Activated CD8-positive, alpha-beta memory T cell treated with anti-CD3 and anti-CD28 coated beads, Interleukin-2, amount 50 U/mL, for 24 hours (primary cell): ENCODE measurements at regions not wholly inside any gene's neighbourhood (a gene's known extent, or its start where the extent isn't known, plus 50 kb on each side); places are given as distances from the start of the nearest gene placed in this dataset.

ENCODE experiments used
- DNase-seq: peaks from one replicate; pipeline ENCODE4 v3.0.0-alpha.2; 2020; ENCODE audit errors: extremely low read depth

- no peak for DNase-seq
These were observed 595.4 kb downstream of the IRX1 start for GRCh38 chr5:4191041-4191440.

DNA sequence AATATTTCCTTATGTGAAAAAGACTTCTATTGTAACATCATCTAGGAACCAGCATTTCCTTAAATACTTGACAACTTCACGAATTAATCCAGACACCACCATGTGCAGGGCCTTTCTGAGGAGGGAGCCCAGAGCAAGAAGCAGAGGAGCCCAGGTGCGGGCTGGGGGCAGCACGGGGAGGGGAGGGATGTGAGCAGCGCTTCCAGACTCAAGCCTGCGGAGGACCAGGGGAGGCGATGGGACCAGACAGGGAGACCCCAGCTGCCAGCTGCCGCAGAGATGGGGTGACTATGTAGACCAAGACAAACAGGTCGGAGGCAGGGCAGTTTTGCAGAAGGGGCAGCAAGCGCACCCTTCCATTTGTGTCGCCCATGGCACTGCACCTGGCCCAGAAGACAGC lies 596.1 kb downstream of the IRX1 start:
- DNase-seq: no peak

- no peak for DNase-seq
These were observed 596.5 kb downstream of the IRX1 start for GRCh38 chr5:4192111-4192510.

DNA sequence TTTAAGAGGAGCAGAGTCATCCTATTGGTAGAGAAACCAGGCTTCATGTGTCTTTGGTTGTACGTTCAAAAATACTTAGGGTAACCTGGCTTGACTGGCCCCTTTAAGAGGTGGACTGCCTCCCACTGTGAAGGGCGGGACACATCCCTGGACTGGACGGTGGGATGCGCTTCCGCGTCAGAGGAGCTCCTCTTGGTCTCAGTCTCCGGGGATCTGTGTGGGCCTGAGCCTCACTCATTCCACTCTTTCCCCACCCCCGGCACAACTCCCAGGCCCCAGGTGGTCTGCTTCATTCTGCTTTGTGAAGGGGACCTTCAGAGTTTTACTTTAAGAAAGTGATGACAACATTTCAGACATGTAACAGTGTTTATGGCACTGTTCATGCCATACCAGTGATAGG lies 601.1 kb downstream of the IRX1 start:
- no peak for DNase-seq

- DNase-seq: no peak
These were observed 601.5 kb downstream of the IRX1 start for GRCh38 chr5:4197151-4197550.

GRCh38 chr5:4198461-4198860 lies 602.8 kb downstream of the IRX1 start:
- no peak for DNase-seq

DNA sequence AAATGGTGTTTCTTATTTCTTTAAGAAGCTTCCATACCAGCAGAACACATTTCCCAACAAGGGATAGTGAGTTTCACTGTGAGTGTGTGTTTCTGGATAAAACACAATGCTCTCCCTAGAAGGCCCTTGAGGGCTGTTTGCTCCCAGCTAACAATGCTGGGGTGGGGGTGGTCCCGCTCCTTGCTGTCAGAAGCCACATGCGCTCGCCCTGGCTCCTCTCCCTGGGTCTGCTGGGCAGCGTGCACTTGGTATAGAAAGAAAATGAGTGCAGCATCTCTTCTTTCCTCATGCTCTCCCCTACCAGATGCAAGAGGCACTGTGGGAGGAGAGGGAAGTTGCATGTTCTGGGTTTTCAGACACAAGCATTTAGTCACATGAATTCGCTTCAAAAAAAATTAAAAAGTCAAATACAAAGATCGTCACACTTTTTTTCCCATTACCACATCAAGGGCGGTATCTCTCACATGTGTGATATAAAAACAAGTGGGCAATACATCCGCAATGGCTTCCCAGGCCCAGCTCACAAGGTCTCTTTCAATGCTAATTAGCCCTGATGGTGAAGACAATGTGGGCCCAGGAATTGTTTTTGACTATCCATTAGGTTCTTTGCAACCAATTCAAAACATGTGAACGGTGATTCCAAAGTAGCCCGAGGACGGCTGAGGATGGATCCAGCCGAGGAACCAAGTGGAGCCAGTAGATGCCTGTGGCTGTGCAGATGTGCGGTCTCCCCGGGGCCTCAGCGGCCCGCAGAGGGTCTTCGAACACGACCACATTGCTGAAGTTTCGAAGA lies 603.6 kb downstream of the IRX1 start:
- DNase-seq: no peak

- DNase-seq: no peak
These were observed 607.5 kb downstream of the IRX1 start for GRCh38 chr5:4203146-4203545.

GRCh38 chr5:4204276-4205141 lies 608.9 kb downstream of the IRX1 start:
- DNase-seq: no peak

DNA sequence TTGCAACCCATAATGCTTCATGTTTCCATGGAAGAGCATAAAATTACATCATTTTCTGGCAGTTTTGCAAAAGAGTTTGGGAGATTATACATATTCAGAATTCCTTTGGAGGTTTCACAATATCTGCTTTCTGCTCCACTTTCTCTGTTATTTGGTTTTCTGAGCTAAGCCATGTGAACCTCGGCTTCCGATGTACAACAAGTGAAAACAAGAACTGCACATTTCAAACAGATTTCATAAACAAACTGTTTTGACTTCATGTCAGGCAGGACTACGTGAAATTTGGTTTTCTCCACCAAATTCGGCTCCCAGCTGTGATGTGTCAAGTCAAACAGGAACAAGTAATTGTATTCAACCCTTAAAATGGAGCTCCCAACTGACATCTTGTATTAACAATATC lies 609.8 kb downstream of the IRX1 start:
- DNase-seq: no peak

DNA sequence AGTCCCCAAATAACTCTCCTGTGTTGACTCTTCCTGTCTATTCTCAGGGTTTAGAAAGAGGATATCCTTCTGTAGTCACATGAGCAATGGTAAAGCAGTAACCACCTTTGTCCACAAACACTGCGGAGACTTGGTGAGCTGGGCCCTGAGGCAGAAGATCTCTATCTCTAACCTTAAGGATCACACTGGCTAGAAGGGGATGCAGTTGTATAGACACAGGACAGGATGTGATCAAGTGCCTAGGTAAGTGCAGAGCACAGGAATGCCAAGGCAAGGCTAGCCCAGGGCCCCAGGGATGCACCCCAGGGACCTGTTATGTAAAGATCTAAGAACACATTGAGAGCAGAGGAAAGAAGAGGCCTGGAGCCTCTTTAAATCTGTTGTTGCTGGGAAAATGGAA lies 610.5 kb downstream of the IRX1 start:
- no peak for DNase-seq

DNA sequence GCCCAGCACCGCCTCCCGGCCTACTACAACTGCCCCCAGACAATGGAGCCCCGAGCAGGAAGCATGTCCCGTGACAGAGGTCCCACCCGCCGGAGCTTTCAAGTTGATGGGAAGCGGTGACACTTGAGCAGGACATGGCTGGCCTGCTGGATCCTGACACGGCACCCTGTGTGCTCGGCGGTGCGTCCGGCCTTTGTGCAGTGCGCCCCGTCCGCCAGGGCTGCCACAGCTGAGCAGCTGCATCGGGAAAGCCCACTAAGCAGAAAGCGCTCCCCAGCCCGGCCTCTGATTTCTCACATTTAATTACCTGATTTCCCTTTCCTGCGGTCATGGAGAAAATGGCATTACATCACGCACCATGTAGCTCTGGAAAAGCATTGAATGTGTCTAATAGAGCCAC lies 611.9 kb downstream of the IRX1 start:
- no peak for DNase-seq

GRCh38 chr5:4208537-4208936 lies 612.9 kb downstream of the IRX1 start:
- DNase-seq: no peak

DNA sequence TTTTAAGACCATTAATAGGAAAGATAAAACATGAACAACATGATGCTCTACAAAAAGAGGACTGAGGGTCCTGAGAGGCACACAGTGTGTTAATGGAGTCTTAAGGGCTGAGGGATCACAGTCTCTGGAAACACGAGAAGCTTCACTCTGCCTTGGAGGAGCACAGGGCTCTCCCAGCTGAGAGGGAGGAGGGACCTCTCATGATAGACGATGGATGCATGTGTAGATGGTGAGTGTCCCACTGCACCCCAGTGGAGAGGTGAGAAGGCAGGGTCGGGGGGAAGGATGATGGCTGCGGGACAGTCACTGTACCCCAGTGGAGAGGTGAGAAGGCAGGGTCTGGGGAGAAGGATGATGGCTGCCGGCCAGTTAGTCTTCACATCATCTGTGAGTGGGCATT lies 613.4 kb downstream of the IRX1 start:
- DNase-seq: no peak

- DNase-seq: no peak
These were observed 616.6 kb downstream of the IRX1 start for GRCh38 chr5:4212071-4212739.

GRCh38 chr5:4212981-4213819 lies 617.6 kb downstream of the IRX1 start:
- DNase-seq: no peak

- no peak for DNase-seq
These were observed 619.5 kb downstream of the IRX1 start for GRCh38 chr5:4215143-4215542.

- DNase-seq: no peak
These were observed 620.5 kb downstream of the IRX1 start for GRCh38 chr5:4216142-4216541.

GRCh38 chr5:4220016-4220415 lies 624.4 kb downstream of the IRX1 start:
- DNase-seq: no peak

DNA sequence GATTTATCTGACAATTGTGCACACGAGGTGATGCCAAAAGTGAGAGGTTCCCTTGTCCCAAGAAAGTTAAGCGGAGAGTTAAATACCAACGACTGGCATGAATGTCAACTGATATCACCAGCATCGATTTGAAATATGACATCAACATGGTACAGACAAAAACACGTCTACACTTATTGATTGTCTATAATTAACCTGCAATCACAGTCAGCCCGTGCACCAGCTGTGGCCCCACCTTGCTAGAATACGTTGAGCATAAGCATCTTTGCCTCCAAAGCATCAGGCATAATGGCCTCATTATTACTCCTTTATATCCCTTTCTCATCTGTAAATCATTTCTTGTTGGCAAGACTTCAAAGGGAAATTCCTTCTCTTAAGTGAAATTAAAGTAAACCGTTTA lies 625.4 kb downstream of the IRX1 start:
- DNase-seq: no peak

GRCh38 chr5:4222147-4222546 lies 626.5 kb downstream of the IRX1 start:
- DNase-seq: no peak

DNA sequence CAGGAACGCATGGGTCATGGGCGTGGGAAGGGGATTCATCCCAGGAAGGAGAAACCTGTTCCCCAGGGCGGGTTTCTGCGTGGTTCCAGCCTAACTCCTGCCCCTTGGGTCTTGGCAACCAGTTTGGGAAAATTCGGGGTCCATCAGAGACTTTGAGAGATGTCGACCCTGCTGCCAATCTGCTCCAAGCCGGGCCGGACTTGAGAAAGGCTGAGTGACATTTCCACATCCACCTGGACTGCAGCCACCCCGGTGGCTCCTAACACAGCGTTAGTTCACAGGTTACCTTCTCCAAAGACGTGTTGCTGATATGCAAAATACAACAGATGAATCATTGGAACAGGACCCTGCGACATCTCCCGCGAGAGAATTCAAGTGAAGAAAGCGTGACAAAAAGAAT lies 627.2 kb downstream of the IRX1 start:
- no peak for DNase-seq
